ENCODE measurements at regions not wholly inside any gene's neighbourhood (a gene's known extent, or its start where the extent isn't known, plus 50 kb on each side); places are given as distances from the start of the nearest gene placed in this dataset.

GRCh38 chr9:107750741-107751566 lies 261.4 kb upstream of the KLF4 start:
- no peak for DNase-seq (ENCODE audit: low spot score)

- DNase-seq (ENCODE audit: low spot score): no peak
Observed at GRCh38 chr9:107749787-107750444, 260.3 kb upstream of the KLF4 start.

- no peak for DNase-seq (ENCODE audit: low spot score)
Observed at GRCh38 chr9:107744873-107745272, 255.3 kb upstream of the KLF4 start.

DNA sequence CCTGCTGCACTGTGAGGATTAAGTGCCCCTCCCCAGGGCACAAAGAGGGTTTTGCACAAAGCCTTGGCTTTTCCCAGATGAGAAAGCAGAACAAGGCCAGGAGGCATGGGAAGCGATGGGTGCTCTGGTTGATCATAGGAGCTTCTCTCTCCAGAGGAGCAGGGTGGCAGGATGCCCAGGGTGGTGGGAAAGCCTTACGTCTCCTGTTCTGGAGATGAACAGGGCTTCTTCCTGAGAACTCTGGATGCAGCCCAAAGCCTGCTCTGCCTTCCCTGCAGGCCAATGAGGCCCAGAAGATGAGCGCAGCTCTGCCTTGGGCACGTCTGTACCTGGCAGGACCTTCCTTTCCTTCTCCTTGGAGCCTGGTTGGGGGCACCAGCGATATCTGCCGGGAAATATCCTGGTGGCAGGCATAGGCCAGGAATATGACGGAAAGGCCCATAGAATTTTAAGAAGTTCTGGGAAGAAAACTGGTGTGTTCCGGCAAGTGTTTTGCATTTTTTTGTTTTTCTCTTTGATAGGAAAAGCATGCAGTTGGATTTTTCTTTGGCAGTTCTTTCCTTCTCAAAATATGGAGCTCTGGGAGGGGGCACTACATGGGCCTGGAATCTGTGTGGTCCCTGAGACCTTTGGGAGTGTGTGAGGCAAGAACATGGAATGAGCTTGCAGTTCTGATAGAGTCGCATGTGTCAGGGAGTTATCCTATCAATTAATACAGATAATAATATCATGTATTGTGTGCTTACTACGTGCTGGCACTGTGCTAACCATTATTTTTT lies 253.2 kb upstream of the KLF4 start:
- DNase-seq (ENCODE audit: low spot score): no peak

DNA sequence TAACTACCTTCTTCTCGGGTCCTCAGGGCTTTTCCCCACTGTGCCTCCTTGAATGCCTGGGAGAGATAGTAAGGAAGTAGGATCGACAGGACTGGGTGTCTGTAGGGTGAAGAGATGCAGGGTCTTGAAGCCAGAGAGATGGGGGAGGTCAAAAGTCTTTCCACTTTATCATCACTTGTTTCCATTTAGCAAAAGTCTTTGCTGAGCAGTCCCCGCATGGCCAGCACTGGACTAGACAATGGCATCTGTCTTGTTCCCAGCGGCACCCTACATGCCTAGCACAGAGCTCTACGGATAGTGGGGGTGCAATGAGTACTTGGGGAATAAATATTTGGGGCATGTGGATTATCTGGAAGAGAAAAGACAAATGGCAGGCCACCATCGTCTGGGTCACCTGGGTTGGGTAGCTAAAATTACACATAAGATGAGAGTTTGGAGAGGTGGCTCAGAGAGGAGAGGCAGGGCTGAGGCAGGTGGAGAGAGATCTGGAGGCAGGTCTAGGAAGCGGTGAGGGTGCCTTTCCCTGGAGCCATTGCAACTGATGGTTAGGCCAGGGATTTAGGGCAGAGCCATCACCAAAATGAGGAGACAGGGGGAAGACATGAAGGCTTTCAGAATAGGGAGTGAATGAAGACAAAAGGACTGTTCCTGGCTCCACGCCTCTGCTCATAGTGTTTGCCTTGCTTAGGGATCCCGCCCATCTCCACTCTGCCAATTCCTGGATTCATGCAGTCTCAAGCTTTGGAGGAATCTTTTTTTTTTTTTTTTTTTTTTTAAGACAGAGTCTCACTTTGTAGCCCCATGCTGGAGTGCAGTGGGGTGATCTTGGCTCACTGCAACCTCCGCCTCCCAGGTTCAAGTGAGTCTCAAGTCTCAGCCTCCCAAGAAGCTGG lies 250.8 kb upstream of the KLF4 start:
- DNase-seq (ENCODE audit: low spot score): no peak

GRCh38 chr9:107739601-107740082 lies 250.1 kb upstream of the KLF4 start:
- DNase-seq (ENCODE audit: low spot score): no peak

GRCh38 chr9:107738789-107739188 lies 249.2 kb upstream of the KLF4 start:
- DNase-seq (ENCODE audit: low spot score): no peak

DNA sequence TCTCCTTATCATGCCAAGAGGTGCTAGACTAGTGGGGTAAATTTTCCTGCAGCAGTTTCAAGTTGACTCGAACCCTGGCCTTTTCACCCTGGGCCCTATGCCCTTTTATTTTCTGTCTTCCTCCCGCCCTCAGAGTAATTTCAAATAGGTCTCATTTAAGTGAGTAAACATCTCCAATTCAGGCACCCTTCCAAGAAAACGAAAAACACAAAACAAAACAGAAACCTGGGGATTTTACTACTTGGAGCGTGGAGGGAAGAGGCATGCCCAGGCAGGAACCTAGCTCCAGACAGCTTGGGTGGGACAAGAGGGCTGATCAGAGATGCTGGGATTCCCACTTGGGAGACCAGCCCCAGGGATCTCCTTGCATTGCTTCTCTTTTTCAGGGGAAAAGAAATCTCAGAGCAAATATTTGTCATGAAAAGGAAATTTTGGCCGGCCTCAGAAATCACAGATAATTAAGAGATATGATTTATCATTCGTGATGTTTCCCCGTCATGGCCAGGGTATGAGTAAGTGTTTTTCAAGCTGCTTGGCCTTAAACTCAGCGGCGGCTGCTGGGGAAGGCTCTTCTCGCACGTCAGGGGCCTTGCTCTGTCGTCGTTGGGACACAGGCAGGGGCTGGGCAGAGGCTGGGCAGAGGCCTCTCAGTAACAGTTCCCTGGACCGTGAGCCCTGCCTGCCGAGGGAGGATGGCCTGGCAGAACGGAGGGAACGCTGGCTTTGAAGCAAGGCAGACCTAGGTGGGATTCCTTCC lies 248.6 kb upstream of the KLF4 start:
- DNase-seq (ENCODE audit: low spot score): no peak

DNA sequence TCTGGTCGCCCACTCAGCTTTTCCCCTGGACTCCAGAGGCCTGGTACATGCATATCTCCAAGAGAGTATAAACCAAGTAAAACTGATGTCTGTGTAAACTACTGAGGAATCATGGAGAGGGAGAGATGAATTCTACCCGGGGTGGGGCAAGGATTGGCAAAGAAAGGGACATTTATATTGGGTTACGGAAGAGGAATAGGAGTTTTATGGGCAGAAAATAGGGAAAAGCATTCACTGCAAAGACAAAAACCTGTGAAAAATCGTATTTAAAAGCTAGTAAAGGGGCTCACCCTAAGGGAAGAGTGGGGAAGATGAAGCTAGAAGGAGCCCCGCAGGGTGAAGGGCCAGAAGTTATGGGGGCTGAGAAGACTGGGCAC lies 248.0 kb upstream of the KLF4 start:
- no peak for DNase-seq (ENCODE audit: low spot score)

GRCh38 chr9:107735821-107736220 lies 246.3 kb upstream of the KLF4 start:
- DNase-seq (ENCODE audit: low spot score): no peak

GRCh38 chr9:107734256-107735013 lies 244.9 kb upstream of the KLF4 start:
- DNase-seq (ENCODE audit: low spot score): no peak

- no peak for DNase-seq (ENCODE audit: low spot score)
Observed at GRCh38 chr9:107733523-107733894, 243.9 kb upstream of the KLF4 start.

DNA sequence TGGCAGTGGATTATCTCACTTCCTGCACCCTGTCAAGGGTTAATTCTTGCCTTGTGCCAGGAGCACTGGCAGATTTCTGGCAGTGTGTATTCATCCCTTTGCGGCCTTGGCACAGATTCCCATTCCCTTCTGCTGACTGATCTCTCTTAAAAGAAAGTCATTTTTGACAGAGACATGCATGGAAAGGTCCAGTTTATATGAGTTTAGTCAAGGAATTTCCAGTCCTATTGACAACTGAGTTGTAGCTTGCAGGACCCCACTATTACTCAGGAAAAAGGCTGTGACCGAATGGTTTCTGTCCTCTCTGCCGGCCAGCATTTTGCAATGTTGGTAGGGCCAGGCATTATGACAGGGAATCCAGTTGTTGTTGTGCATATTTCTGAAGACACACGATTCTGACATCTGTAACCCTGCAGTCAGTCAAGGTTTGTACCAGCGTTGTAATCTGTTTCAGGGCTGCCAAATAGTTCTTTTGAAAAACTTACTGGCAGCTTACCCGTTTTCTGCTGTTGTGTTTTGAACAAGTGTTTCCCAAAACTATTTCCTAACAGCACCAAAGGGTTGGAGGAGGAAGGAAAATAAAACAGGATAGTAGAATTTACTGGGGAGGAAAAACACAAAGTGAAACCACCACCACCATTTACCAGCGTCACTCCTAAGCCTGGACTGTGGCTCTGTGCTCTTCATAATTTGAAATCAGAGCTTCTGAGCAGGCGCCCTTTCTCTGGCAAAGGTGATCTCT lies 243.4 kb upstream of the KLF4 start:
- DNase-seq (ENCODE audit: low spot score): no peak

GRCh38 chr9:107731115-107731762 lies 241.7 kb upstream of the KLF4 start:
- DNase-seq (ENCODE audit: low spot score): no peak

DNA sequence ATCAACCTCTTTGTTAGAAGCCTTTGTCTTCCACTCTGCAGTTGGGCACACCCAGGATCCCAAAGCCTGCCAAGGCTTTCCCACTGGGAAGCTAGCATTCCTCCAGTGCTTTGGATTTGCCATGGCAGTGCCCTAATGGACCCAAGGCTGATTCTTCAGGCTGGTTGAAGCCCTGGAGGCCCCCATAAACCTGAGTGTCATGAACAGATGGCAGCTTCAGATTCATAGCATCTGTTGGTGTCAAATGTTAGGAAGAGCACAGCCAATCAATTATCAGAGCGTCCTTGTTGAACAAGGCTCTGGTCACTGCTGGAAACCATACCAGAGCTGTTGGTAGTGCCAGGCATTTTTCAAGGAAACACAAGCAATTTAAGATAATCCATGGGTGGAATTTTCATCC lies 241.1 kb upstream of the KLF4 start:
- DNase-seq (ENCODE audit: low spot score): no peak

GRCh38 chr9:107727086-107727780 lies 237.7 kb upstream of the KLF4 start:
- no peak for DNase-seq (ENCODE audit: low spot score)

DNA sequence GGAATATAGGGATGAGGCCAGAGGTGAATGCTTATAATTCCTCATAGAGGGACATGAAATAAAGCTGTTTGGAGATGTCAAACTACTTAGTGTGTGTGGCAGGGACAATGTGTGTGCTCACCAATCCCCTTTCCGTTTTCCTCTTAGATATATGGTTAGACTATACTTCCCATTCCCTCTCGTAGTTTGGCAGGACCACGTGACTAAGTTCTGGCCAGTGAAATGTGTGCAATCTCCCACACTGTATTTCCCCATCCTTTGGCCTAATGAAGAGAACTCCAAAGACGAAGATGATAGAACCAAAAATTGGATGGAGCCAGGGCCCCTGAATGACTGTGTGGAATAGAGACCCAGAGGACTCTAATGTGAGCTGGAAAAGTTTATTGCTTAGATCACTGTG lies 233.4 kb upstream of the KLF4 start:
- no peak for DNase-seq (ENCODE audit: low spot score)

DNA sequence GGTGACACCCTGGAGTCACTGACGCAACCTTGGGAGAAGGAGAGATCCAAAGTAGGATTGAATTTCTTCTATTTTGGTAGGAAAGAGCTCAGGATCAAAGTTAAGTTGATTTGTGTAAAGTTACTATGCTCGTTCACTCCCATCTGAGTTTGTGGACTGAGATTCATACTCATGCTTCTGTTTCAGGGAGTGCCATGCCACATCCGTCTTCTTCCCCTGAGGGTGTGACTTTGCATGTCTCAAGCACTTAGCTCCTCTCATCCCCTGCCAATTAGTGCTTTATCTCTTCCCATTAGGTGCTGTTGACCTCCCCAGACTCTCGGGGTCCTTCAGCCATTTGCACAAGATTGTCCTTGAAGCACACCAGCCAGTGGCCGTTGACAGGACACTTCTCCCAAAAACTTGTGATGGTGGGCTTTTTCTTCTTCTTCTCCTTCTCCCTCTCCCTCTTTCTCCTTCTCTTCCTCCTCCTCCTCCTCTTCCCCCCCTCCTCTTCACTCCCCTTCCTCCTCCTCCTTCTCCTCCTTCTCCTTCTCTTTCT lies 232.2 kb upstream of the KLF4 start:
- DNase-seq (ENCODE audit: low spot score): no peak

Measured in NAMALWA (cell line).